ENCODE measurements at regions not wholly inside any gene's neighbourhood (a gene's known extent, or its start where the extent isn't known, plus 50 kb on each side); places are given as distances from the start of the nearest gene placed in this dataset.

DNA sequence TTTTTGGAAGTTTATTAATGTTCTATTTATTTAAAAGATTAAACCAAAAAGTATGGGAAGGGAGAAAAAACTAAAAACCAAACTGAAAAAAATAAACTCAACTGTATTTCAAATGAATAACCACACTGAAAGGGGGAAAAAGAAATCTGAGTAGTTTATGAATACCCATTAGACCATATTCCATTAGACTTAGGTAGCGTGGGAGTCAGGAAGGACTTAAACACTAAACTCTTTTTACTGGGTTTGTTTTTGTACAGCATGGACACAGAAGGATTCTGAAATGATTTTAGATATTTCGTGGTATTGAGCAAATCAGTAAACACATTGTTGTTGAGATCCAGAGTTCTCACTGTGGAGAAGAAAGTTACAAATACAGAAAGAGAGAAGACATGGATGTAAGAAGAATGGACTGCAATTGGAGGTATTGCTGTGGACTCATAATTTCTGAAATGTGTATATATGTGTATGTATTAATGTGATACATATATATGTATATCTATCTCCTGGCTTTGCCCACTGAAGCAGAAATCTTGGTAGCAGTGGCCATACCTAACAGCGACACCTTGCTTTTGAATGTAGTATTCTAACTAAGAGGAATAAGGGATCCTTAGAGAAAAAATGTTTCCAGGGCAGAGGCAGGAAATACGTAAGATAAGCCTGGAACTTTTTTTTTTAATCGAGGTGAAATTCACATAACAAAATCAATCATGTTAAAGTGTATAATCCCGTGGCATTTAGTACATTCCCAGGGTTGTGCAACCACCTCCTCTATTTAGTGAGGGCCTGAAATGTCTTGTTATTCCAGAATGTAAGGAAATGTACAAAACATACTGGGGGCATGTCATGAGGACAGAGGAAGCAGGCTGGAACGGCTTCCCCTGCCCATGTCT, 228.8 kb downstream of the SMARCA2 start:
- Histone ChIP-seq H3K27me3 (no peaks in the 10 kb centered on the region), H3K4me1 (no peaks in the 10 kb centered on the region), H3K36me3 (no peaks in the 10 kb centered on the region), H3K9me3 (no peaks in the 10 kb centered on the region), H3K4me3 (ENCODE audit: low read depth, low read length) (no peak overlapping the region)
- no peak for DNase-seq
- TF ChIP-seq, protein P1, sequence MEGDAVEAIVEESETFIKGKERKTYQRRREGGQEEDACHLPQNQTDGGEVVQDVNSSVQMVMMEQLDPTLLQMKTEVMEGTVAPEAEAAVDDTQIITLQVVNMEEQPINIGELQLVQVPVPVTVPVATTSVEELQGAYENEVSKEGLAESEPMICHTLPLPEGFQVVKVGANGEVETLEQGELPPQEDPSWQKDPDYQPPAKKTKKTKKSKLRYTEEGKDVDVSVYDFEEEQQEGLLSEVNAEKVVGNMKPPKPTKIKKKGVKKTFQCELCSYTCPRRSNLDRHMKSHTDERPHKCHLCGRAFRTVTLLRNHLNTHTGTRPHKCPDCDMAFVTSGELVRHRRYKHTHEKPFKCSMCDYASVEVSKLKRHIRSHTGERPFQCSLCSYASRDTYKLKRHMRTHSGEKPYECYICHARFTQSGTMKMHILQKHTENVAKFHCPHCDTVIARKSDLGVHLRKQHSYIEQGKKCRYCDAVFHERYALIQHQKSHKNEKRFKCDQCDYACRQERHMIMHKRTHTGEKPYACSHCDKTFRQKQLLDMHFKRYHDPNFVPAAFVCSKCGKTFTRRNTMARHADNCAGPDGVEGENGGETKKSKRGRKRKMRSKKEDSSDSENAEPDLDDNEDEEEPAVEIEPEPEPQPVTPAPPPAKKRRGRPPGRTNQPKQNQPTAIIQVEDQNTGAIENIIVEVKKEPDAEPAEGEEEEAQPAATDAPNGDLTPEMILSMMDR (IDR thresholded peaks at IDR 0.05; ENCODE audit: low read depth, low read length), result no peak

DNA sequence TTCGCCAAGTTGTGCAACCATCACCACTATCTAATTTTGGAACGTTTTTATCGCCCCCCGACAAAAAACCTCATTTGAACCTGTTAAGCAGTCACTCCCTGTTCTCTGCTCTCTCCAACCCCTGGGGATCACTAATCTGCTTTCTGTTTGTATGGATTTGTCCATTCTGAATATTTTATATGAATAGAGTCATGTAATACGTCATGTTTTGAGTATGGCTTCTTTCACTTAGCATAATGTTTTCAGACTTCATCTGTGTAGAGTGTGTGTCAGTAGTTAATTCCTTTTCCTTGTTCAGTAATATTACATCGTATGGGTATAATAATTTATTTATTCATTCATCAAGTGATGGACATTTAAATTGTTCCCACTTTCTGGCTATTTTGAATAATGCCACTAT, 232.2 kb downstream of the SMARCA2 start:
- no peak overlapping the region for H3K4me3 ChIP-seq (ENCODE audit: low read depth, low read length)
- TF ChIP-seq, protein P1 (IDR thresholded peaks at IDR 0.05; ENCODE audit: low read depth, low read length), result no peak
- H3K4me1 ChIP-seq, result no peaks in the 10 kb centered on the region
- H3K9me3 ChIP-seq, result no peaks in the 10 kb centered on the region
- no peaks in the 10 kb centered on the region for H3K27me3 ChIP-seq
- no peak for DNase-seq
- no peaks in the 10 kb centered on the region for H3K36me3 ChIP-seq

GRCh38 chr9:2248768-2249265, 233.7 kb downstream of the SMARCA2 start:
- no peaks in the 10 kb centered on the region; the same call in 1 of the 2 replicates for H3K4me1 ChIP-seq
- no peaks in the 10 kb centered on the region for H3K36me3 ChIP-seq
- no peaks in the 10 kb centered on the region for H3K27me3 ChIP-seq
- DNase-seq, result no peak
- TF ChIP-seq, protein P1 (IDR thresholded peaks at IDR 0.05; ENCODE audit: low read depth, low read length), result no peak
- H3K9me3 ChIP-seq, result no peaks in the 10 kb centered on the region
- no peak overlapping the region for H3K4me3 ChIP-seq (ENCODE audit: low read depth, low read length)

DNA sequence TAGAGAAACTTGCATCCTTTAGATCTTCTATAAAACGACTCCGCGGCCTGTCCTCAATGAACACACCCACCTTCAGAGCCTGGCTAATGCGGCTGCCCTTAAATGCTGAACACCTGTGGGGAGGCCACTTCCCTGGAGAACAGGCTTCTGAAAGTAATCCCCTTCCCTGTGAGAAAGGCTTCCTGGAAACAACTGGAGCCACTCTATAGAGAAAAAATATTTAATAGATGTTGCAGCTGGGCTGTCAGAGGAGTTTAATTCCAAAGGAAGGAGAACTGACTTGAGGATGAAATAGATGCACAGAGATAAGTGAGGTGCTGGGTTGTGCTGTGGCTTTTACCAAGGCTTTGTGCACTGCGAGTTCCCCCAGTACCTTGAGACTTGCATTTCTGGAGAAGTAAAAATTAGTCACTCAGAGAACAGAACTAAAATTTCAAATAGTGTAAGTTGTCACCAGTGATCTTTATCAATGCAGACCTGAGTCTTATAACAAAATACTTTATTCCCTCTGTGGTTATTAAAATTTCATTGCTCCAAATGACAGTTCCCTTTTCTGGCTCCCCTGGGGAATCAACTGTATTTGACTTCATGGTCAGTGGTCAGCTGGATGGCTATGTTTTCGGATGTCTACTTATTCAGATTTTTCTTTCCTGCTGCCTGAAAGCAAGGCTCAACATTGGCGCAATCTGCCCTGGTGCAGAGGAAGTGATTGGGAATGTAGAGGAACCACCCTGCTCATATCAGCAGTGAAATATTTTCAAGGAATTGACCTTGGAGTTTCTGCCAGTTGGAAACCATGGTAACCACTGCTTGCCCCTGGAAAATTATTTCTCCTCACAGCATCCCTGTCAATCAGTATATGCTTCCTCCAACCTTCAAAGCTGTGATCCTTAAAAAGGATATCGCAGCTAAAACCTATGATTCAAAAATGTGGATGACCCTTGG, 238.8 kb downstream of the SMARCA2 start:
- TF ChIP-seq, protein P1 (IDR thresholded peaks at IDR 0.05; ENCODE audit: low read depth, low read length), result no peak
- no peaks in the 10 kb centered on the region; the same call in 1 of the 2 replicates for H3K4me1 ChIP-seq
- no peak overlapping the region for H3K4me3 ChIP-seq (ENCODE audit: low read depth, low read length)
- H3K9me3 ChIP-seq, result no peaks in the 10 kb centered on the region
- no peak for DNase-seq
- no peaks in the 10 kb centered on the region for H3K36me3 ChIP-seq
- H3K27me3 ChIP-seq, result no peaks in the 10 kb centered on the region

DNA sequence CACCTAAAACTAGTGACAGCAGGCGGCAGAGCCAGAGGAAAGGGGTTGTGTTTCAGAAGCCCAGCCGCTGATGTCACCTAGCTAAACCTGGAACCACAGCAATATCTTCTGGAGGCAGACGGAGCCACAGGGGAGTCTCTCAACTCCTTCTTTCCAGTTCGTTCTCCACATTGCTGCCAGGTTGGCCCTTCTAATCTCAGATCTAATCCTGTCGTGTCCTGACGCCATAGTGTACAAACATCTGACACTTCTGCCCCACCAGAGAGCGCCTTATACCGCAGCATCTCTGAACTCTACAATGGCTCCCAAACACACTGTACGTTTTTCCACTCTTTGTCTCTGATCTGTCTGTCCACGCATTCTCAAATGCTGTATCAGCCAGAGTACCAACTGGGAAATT, 240.0 kb downstream of the SMARCA2 start:
- no peak for DNase-seq
- H3K9me3 ChIP-seq, result no peaks in the 10 kb centered on the region
- TF ChIP-seq, protein P1 (IDR thresholded peaks at IDR 0.05; ENCODE audit: low read depth, low read length), result peak; percentile 28
- no peaks in the 10 kb centered on the region for H3K36me3 ChIP-seq
- H3K4me3 ChIP-seq (ENCODE audit: low read depth, low read length), result no peak overlapping the region
- no peaks in the 10 kb centered on the region; the same call in 1 of the 2 replicates for H3K4me1 ChIP-seq
- no peaks in the 10 kb centered on the region for H3K27me3 ChIP-seq

All from BE2C (cell line).